ENCODE measurements at regions not wholly inside any gene's neighbourhood (a gene's known extent, or its start where the extent isn't known, plus 50 kb on each side); places are given as distances from the start of the nearest gene placed in this dataset.

DNA sequence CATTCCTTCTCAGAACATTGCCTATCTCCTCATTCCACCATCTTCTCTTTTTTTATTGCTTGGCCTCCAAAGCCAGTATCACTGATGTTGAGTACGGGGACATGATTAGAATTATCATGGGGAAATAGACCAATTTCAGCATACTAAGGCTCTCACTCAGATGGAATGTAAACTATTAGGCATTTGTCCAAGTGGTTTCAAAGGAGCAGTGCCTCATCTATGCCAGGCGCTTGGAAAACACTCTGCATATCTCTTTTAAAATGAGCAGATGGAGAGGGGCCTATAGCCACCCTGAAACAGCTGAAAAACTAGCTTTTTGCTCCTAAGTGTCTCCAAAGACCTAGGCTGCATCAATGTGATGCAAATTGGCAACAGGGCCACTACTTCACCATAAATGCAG is 150.8 kb upstream of the DIPK2B start:
- FAIRE-seq = no peak

DNA sequence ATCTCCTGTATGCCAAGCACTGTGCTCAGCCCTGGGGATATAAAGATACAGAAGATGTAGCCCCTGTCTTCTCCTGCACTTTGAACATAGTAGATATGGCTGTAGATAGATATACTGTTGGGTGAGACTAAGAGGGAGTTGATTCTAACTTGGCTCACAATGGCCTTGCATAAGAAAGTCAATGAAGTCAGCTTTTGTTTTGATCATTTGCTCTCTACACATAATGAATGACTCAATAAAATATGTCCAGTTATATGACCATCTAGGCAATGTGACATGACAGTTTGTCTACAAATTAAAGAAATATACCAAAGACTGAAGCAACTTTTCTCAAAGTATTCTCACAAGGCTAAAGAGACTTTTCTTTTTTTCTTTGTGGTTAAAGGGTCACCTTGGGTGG is 147.6 kb upstream of the DIPK2B start:
- no peak for FAIRE-seq

DNA sequence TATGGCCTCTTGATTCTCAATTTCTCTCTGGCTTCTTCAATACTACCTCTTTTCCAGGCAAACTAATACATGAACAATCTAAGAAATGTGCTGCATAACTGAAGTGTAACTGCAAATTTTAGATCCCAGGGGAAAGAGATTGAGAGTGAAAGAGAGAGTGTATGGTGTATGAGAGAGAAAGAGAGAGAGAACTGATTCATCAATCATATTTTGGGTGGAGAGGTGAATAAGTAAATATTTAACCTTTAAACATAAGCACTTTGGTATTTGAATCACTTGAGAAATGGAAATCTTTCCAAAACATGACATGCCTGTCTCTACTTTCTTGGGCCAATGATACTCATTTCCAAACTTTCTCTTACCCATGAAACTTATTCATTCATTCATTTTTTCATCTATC is 147.2 kb upstream of the DIPK2B start:
- FAIRE-seq = no peak

DNA sequence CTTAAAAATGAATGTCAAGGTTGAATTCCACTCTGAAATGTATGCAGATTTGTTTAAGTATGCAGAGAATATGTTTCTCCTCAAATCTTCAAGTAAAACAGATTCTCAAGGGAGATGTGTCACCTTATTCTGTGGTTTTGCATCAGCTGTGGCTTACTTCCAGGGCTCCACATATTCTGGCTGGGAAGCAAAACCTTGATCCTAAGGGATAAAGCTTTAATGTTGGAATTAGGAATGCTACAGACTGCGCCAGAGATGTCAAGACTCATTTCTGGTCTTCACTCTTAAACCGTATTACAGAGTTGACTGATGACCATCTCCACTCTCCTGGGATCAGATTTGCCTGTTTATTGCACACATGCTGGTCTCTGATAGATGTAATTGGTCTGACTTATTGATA is 143.9 kb upstream of the DIPK2B start:
- no peak for FAIRE-seq

DNA sequence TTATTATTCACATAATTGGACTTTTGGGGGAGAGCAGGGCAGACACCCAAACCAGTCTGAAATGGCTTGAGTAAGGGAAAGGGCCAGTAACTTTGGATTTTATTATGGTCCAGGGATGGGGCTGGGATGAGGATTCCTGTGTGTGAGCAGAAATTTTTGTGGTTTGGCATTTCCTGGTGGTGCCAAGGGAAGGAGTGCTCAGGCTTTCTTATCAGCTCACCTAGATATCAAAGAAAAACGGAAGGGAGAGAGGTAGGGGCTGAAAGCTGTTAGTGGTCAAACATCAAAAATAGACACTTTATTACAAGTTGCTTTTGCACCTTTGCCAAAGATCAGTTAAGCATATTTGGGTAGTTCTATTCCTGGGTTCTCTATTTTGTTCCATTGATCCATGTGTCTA is 128.5 kb upstream of the DIPK2B start:
- FAIRE-seq = no peak

DNA sequence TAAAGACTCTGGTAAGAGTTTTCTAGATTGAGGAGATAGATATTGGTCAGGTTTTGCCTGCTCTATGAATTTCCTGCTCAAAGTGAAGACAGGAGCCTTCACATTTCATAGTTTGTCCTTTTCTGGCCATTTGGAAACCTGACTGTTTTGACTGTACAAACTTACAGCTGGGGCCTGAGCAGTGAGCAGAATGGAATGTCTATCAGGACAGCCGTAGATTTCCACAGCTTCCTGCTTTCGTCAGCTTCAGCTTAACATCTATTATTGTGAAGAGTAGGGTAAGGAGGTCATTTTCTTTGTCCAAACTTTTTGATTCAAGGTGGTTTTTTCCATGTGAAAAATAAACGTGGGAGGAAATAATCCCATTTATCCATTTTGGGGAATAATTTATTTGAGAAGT is 124.3 kb upstream of the DIPK2B start:
- no peak for FAIRE-seq

DNA sequence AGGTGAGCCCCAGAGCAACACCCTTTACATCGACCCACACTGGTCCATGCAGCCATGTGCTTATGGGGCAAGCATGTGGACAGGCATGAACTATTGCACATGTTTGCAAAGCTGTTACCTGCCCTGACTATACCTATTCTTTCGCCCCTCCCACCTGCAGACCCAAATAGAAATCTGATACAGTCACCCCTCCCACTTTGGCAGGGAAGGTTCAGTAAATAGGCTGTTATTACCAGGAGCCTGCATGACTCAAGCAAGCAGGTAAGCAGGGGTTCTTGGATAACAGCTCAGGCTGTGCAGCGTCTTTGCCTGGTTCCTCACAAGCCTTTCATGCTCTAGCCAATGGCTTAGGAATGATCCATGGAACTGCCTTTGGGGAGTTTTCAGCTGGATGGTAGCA is 122.7 kb upstream of the DIPK2B start:
- FAIRE-seq = no peak

DNA sequence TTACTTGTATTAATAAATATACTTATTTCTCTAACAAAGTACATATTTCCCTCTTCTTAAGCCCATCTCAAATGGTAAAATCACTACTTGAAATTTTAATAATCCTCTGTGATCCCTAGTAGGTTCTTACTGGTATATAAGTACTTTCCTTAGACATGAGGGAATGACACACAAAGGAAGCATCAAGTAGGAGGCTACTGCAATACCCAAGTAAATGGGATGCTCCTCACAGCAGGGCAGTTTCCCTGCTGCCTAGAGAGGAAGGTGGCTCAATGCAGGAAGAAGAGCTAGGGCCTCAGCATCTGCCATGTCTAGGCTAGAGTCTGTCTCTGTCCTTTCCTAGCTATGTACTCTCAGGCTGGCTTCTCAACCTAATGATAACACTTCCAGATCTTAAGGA is 122.1 kb upstream of the DIPK2B start:
- no peak for FAIRE-seq

DNA sequence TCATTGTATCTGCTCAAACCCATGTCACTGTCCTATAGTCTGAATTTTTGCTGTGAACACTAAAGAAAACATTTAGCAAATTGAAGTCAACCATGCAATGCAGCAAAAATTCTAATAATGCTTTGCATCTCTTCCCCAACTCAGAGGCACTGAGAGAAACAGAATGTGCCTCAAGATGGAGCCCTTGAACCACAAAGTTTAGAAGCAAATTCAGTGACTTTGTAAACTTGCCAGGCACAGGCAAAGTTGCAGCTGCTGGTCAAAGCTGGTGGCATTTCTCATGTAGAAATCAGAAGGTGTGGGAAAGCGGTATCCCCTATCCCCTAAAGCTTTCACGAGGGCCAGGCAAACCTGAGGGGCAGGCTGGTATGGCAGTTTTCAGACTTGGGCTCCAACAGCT is 121.7 kb upstream of the DIPK2B start:
- no peak for FAIRE-seq

DNA sequence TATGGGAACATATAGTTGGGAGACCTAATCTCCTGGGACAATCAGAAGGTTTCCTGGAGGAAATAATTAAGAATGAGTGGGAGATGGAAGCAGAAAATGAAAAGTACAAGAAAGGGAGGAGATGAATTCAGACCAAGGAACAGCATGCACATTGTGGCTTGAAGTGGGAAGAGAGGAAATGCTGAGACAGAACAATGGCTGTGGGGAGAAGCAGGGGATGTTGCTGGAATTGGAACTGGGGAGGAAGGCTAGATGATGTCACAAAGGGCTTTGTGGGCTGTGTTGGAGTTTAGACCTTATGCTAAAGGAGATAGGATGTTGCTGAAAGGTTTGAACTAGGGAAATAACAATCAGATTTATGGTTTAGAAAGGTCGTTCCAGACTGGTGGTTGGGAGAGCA is 119.5 kb upstream of the DIPK2B start:
- no peak for FAIRE-seq

DNA sequence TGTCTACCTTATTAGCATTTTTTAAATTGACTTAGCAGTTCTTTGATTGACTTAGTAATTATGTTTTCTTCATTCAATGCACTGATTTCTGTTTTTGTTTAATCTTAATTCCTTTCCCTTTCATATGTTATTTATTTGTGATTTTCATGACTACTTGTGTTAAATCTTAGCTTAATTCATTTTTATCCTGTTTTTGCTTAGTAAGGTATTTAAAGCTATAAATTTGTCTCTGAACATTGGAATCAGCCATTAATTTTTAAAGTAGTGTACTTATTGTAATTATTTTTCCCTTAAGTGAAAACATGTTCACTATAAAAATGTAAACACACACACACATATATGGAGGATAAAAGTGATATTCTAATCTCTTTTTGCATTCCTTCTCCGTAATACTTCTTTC is 109.1 kb upstream of the DIPK2B start:
- FAIRE-seq = no peak

DNA sequence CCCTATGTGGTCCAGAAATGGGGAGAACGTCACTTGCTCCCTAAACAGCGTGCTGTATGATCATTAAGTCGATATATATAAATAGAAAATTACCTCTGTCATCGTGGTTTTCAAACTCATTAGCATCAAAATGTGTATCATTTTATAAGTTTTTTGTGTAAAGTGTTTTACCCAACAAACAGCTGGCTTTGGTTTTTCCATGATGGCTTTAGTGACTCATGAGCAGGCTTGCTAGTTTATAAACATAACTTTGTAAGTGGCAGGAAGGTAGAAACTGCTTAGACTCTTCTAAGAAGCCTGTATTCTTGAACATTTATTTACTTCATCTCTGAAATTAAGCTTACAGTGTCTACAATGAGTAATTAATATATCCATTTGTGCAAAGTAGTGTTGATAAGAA is 108.4 kb upstream of the DIPK2B start:
- no peak for FAIRE-seq

DNA sequence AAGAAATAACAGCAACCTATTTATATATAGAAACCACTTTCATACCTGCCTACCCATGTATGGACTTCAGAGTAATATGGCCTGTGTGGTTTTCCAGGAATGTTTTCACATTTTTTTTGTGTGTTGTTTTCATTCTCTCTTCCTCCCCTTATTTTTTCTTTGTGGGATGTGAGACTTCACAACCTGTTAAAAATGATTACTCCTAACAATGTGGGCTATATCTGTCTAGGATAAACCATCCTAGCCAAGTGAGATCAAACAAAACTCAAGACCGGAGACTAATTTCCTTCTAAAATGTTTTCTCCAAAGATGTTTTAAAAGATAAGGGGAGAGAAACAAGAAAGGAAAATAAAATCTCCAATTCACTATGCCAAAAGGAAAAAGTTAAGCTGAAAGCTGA is 106.1 kb upstream of the DIPK2B start:
- FAIRE-seq = no peak

DNA sequence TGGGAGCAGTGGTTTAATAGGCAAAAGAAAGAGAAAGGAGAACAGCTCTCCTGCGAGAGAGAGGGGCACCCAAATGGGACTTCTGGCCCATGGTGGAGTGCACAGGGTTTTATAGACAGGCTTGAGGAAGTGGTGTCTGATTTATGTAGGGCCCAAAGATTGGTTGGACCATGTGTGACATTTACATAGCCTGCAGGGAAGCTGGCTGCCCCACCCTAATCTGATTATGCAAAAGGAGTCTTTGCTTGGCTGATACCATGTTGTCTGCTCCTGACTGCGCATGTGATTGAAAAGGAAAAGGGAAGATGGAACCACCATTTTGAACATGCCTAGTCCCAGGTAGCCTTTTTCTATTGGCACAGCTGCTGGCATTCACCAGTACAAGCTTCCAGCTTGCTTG is 100.0 kb upstream of the DIPK2B start:
- no peak for FAIRE-seq

DNA sequence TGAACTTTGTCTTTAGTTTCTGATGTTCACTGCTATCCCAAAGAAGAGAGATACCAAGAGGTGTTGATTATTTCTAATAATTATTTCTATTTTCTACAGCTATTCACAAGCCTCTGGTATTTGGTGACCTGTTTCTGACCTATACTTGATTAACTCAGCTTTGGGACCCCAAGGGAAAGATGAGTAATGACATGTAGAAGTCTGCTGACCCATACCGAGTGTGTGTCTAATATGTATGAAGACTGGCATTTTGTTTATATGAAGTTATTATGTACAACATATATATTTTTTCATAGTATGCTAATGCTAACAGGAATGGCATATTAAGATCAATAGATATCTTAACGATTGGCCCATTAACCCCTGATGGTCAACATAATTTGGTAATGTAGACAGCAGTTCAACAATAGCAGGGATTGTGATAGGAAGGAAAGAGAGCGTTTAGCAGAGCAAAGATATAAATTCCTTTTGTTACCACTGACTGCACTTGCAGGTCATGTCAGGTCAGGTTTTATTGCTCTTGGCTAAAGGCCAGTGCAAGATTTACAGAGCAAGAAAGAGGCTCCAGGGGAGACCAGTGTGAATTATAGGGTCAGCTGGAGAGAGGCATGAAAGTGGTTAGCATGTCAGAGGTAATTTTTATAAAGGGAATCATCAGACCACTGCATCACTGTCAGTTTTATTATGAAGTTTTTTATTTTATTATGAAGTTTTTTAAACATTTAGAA is 94.7 kb upstream of the DIPK2B start:
- no peak for FAIRE-seq

DNA sequence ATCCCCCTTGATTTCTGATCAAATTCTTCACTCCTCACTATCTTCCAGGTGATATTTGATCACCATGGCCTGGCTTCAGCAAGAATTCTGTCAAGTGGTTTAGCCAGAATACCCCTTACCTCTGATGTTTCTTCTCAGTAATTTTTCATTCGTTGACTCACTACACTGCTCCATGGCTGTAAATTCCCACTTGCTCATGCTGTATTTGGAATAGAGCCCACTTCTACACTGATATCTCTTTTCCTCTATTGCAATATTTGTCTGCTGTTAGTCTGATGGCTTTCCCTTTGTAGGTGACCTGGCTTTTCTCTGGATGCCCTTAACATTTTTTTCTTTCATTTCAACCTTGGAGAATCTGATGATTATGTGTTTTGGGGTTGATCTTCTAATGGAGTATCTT is 73.9 kb upstream of the DIPK2B start:
- FAIRE-seq = no peak

DNA sequence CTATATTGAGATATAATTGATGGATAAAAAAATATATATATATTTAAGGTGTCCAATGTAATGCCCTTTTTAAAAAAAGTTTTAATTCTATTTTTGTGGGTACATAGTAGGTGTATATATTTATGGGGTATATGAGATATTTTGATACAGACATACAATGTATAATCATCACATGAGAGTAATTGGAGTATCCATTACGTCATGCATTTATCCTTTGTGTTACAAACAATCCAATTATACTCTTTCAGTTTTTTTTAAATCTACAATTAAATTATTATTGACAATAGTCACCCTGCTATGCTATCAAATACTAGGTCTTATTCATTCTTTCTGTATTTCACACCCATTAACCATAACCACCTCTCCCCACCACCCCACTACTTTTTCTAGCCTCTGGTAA is 66.3 kb upstream of the DIPK2B start:
- no peak for FAIRE-seq

DNA sequence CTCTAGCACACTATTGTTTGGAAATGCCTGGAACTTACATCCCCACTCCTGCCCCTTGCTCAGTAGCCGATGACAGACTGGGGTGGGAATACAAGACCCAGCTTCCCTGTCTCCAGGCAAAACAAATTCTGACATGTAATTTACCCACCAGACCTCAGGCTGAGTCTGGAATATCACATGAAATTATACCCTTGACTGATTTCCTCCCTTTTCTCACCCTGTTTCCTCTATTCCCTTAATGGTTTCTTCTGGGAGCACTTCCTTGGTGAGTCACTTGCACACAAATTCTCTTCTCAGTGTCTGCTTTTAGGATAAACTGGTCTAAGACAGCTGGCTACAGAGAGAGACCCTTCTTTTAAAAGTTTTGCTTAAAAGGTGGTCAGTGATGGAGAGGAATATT is 65.8 kb upstream of the DIPK2B start:
- no peak for FAIRE-seq

DNA sequence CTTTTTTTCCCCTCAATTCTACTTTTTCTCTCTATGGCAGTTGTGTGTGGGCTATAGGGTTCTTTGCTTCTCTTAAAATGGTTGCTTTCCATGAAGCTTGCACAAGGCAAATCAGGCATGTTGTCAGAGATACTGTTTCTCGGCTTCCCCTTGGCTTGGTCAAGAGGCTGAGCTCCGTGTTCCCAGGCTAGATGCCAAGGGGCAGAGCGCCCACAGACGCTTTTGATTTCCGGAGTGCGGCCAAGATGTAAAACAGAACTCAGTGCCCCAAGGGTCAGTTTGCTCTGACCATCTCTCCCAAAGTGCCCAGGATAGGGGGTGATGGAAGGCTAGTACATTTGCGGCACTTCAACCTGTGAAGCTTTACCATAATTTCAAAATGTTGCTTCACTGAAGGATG is 64.2 kb upstream of the DIPK2B start:
- no peak for FAIRE-seq

DNA sequence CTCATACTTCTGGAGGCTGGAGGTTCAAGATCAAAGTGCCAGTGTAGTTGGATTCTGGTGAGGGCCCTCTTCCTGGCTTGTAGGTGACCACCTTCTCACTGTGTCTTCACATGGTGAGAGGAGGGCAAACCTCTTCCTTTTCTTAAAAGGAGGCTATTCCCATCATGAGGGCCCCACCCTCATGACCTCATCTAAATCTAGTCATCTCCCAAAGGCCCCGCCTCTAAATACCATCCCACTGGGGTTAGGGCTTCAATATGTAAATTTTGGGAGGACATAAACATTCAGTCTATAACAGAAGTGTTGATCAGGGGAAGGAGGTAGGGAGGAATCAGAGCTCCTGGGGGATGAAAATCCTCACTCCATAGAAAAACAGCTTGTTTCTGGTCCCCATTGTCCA is 60.8 kb upstream of the DIPK2B start:
- no peak for FAIRE-seq

DNA sequence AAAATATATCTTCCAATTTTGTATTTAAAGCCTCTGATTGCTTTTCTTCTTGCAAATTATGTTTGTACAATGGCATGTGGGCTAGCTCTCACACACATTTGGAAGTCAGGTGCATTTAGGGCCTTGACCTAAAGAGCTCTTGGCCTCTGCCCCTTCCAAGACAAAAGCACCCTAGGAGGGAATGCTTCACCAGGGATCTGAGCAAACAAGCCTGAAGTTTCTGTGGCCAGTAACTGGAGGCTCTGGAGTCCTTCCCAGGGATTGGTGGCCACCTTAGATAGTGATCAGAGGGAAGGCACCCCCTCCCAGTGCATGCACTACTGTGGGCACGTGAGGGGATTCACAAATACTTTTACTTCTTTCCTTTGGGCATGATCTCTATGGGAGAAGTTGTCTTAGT is 60.3 kb upstream of the DIPK2B start:
- no peak for FAIRE-seq

DNA sequence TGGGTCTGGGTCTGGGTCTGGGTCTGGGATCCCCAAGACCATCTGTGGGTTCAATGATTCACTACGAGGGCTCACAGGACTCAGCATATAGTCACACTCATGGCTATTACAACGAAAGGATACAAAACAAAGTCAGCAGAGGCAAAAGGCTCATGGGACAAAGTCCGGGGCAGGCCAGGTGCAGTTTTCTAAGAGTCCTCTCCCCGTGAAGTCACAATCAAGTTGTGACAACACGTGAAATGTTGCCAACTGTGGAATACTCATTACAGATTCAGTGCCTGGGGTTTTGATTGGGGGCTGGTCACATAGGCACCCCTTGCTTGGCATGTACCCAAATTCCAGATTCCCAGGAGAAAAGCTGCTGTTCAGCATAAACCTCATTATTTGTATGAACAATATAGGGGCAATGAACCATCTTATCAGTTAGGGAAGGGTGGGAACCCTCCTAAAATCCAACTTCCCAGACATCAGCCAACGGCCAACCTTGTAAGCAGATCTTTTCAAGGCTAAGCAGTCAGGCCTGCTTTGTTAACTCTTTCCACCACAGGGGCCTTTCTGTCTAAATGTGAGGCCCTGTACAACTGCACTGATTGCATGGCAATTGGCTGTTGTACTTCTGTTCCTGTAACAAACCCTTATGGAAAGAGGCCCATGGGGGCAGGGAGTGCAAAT is 58.2 kb upstream of the DIPK2B start:
- no peak for FAIRE-seq

Data from TTC549 (cell line).